Astrocyte of the cerebellum (primary cell): ENCODE measurements at regions not wholly inside any gene's neighbourhood (a gene's known extent, or its start where the extent isn't known, plus 50 kb on each side); places are given as distances from the start of the nearest gene placed in this dataset.
"Not testable (repeated sequence)": the region's sequence is repeated elsewhere in the genome, so short reads cannot be mapped to it uniquely, and the experiment has no call there.

Source experiments
- DNase-seq: peaks from one replicate; pipeline ENCODE4 v3.0.0-alpha.2; 2011; ENCODE audit warnings: low read depth
- H3K4me3 ChIP-seq: 2 replicates; pipeline ENCODE4 v1.5.1; 2011; ENCODE audit warnings: mild to moderate bottlenecking, low read depth, low read length, moderate library complexity
- CTCF ChIP-seq: IDR thresholded peaks from 2 replicates; pipeline ENCODE4 v1.5.1; 2012; ENCODE audit warnings: low read length, low read depth, moderate library complexity, mild to moderate bottlenecking; ENCODE audit errors: missing control alignments
- in situ Hi-C: cut with HindIII; loops from 2 replicates; pipeline ENCODE4 v1.10.0; 2017; ENCODE audit warnings: low sequenced_read_pairs

DNA sequence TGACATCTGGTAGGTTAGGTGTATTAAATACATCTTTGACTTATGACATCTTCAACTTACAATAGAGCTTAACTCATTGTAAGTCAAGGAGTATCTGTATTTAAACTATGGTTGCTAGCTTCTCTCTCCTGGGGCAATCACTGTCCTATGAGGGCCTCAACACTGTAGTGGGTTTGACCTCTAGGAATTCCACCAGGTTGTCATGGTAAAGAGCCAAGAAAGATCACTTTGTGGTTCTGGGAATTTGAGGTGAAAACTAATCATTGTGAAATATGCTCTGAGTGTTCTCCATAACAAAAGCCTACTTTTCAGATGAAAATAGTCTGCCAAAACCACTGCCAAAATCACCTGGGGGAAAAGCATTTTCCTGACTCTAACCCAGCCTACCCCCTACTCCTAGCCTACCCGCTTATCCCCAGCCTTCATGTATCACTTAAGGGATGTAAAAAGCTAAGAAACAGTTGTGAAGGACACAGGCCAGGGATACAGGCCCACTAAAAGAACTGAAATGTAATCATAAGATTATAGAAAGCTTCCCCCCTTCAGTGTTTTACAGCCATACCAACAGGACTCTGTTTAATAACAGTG lies 723.8 kb downstream of the MECOM start:
- TF ChIP-seq CTCF, result no peak
- in situ Hi-C loops, result no loop called here
- no peak overlapping the region for H3K4me3 ChIP-seq
- DNase-seq, result no peak

- in situ Hi-C loops, result no loop called here
- DNase-seq, result peak; percentile 84
- no peak for TF ChIP-seq CTCF
- no peak overlapping the region for H3K4me3 ChIP-seq
Observed at GRCh38 chr3:168933614-168934013, 729.9 kb downstream of the MECOM start.

GRCh38 chr3:168929997-168930396 lies 733.5 kb downstream of the MECOM start:
- DNase-seq, H3K4me3 ChIP-seq, in situ Hi-C loops: not testable (repeated sequence)

GRCh38 chr3:168926426-168926825 lies 737.1 kb downstream of the MECOM start:
- DNase-seq, result no peak
- in situ Hi-C loops, result no loop called here
- no peak for TF ChIP-seq CTCF
- no peak overlapping the region for H3K4me3 ChIP-seq

DNA sequence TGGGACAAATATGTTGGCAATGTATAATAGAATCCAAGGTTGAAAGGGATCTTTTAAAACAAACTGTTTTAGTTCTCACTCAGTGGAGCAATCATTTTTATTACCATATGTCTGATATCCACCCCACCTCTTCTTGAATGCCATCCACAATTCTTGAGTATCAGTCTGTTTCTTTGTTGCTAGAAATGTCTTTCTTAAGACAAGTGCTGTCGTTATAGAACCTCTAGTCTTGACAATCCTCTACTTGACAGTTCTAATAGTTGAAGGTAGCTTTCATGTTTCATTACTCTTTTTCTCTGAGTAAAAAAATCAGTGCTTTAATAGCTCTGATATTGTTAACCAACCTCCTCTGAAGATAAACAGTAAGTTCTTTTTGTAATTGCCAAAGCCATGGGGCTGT lies 737.9 kb downstream of the MECOM start:
- in situ Hi-C loops, result no loop called here
- no peak for TF ChIP-seq CTCF
- DNase-seq, result no peak
- no peak overlapping the region for H3K4me3 ChIP-seq

DNA sequence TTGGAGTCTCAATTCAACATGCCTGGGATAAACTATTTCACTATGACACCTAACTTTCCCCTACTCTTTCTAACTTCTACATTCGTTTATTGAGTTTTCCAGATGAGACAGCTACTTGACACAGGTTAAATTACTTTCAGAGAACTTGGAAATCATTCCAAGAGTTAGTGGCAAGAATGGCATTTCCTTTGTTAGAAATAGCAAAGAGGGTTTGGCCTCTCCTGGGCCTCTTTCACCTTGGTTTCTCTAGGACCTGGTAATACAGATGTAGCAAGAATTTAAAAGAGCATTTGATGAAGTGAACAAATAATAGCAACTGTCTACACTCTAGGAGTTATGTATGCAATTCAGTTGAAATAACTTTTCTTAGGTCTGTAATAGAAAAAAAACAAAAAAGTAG lies 748.9 kb downstream of the MECOM start:
- TF ChIP-seq CTCF, result no peak
- H3K4me3 ChIP-seq, result no peak overlapping the region
- in situ Hi-C loops, result no loop called here
- no peak for DNase-seq

DNA sequence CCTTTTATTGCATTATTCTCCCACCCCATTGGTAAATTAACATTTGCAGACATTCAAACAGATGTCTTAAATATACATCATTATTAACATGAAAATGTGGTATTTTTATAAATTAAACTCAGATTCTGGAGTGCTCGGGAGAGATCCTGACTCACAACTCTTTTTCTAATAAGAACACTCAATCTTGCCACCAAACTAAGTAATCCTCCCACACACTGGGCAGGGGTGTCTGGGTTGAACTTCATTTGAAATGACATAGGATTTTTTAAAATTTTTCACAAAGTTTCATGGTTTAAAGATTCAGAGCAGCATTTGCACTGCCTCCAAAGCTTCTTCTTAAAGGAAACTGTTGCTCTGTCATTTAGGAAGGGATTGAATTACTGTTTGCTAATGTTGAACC lies 754.3 kb downstream of the MECOM start:
- no peak overlapping the region for H3K4me3 ChIP-seq
- in situ Hi-C loops, result no loop called here
- no peak for DNase-seq
- TF ChIP-seq CTCF, result no peak
